CD4-positive, alpha-beta T cell treated with Interferon alpha-2 for 1 hour (primary cell): ENCODE measurements at regions not wholly inside any gene's neighbourhood (a gene's known extent, or its start where the extent isn't known, plus 50 kb on each side); places are given as distances from the start of the nearest gene placed in this dataset.

Experiments used
- DNase-seq, 2 donors: peaks; one replicate each; pipeline ENCODE4 v3.0.0-alpha.2; 2020 to 2022

GRCh38 chr5:31048282-31049270 lies 144.9 kb upstream of the CDH6 start:
- DNase-seq: no peak

GRCh38 chr5:31047621-31048020 lies 145.9 kb upstream of the CDH6 start:
- DNase-seq: no peak

GRCh38 chr5:31047007-31047406 lies 146.5 kb upstream of the CDH6 start:
- DNase-seq: no peak

GRCh38 chr5:31036411-31036810 lies 157.1 kb upstream of the CDH6 start:
- no peak for DNase-seq

GRCh38 chr5:31033295-31033694 lies 160.2 kb upstream of the CDH6 start:
- DNase-seq: no peak

GRCh38 chr5:31029925-31030324 lies 163.6 kb upstream of the CDH6 start:
- no peak for DNase-seq

- no peak for DNase-seq
Measured at GRCh38 chr5:31027721-31028120, 165.8 kb upstream of the CDH6 start.

- DNase-seq: no peak
Measured at GRCh38 chr5:31023105-31023504, 170.4 kb upstream of the CDH6 start.

GRCh38 chr5:31021181-31021624 lies 172.3 kb upstream of the CDH6 start:
- DNase-seq: no peak

- DNase-seq: no peak
Measured at GRCh38 chr5:31008231-31008630, 185.3 kb upstream of the CDH6 start.

- DNase-seq: no peak
Measured at GRCh38 chr5:31007672-31008071, 185.8 kb upstream of the CDH6 start.

- no peak for DNase-seq
Measured at GRCh38 chr5:31000287-31000686, 193.2 kb upstream of the CDH6 start.

GRCh38 chr5:30997681-30998080 lies 195.8 kb upstream of the CDH6 start:
- DNase-seq: no peak

- DNase-seq: no peak
Measured at GRCh38 chr5:30994902-30995301, 198.6 kb upstream of the CDH6 start.

- no peak for DNase-seq
Measured at GRCh38 chr5:30994176-30994575, 199.3 kb upstream of the CDH6 start.

- DNase-seq: no peak
Measured at GRCh38 chr5:30991462-30991861, 202.0 kb upstream of the CDH6 start.

GRCh38 chr5:30981576-30981975 lies 211.9 kb upstream of the CDH6 start:
- DNase-seq: no peak

GRCh38 chr5:30968971-30969370 lies 224.5 kb upstream of the CDH6 start:
- no peak for DNase-seq

GRCh38 chr5:30960036-30960435 lies 233.4 kb upstream of the CDH6 start:
- DNase-seq: no peak

GRCh38 chr5:30959238-30959637 lies 234.2 kb upstream of the CDH6 start:
- no peak for DNase-seq

- DNase-seq: no peak
Measured at GRCh38 chr5:30957591-30957990, 235.9 kb upstream of the CDH6 start.

- DNase-seq: no peak
Measured at GRCh38 chr5:30956251-30956650, 237.2 kb upstream of the CDH6 start.

- DNase-seq: no peak
Measured at GRCh38 chr5:30937070-30937469, 256.4 kb upstream of the CDH6 start.

GRCh38 chr5:30933599-30933998 lies 259.9 kb upstream of the CDH6 start:
- DNase-seq: no peak
